ENCODE measurements at regions not wholly inside any gene's neighbourhood (a gene's known extent, or its start where the extent isn't known, plus 50 kb on each side); places are given as distances from the start of the nearest gene placed in this dataset.

DNA sequence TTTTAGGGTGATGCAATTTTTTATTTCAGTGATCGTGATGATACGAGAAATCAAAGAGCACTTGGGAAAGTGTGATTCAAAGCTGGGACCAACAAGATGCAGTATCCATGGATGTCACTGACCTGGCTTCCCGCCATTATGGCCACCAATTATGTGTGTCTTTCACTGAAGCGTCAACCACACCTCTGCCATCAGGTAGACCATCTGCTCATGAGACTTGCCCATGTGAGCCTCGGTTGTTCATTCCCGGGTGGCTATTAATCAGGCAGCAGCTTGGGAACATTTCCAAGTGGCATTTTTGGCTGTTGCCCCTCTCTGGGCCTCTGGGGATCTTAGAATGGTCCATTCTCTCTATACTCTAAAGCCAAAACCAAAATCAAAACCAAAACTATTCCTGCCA, 436.0 kb upstream of the ADAMTSL1 start:
- Mint-ChIP-seq H3K4me3 (ENCODE audit: unreplicated experiment) (no peak overlapping the region), H3K27ac (ENCODE audit: unreplicated experiment) (no peak overlapping the region), H3K4me1 (ENCODE audit: unreplicated experiment) (no peaks in the 10 kb centered on the region), H3K9me3 (ENCODE audit: unreplicated experiment) (no peaks in the 10 kb centered on the region), H3K27me3 (ENCODE audit: unreplicated experiment) (no peaks in the 10 kb centered on the region), H3K36me3 (ENCODE audit: low read depth, unreplicated experiment) (no peaks in the 10 kb centered on the region)
- DNase-seq (ENCODE audit: low spot score) = no peak
- TF ChIP-seq, protein P1, sequence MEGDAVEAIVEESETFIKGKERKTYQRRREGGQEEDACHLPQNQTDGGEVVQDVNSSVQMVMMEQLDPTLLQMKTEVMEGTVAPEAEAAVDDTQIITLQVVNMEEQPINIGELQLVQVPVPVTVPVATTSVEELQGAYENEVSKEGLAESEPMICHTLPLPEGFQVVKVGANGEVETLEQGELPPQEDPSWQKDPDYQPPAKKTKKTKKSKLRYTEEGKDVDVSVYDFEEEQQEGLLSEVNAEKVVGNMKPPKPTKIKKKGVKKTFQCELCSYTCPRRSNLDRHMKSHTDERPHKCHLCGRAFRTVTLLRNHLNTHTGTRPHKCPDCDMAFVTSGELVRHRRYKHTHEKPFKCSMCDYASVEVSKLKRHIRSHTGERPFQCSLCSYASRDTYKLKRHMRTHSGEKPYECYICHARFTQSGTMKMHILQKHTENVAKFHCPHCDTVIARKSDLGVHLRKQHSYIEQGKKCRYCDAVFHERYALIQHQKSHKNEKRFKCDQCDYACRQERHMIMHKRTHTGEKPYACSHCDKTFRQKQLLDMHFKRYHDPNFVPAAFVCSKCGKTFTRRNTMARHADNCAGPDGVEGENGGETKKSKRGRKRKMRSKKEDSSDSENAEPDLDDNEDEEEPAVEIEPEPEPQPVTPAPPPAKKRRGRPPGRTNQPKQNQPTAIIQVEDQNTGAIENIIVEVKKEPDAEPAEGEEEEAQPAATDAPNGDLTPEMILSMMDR (IDR thresholded peaks at IDR 0.05; ENCODE audit: unreplicated experiment) = no peak

DNA sequence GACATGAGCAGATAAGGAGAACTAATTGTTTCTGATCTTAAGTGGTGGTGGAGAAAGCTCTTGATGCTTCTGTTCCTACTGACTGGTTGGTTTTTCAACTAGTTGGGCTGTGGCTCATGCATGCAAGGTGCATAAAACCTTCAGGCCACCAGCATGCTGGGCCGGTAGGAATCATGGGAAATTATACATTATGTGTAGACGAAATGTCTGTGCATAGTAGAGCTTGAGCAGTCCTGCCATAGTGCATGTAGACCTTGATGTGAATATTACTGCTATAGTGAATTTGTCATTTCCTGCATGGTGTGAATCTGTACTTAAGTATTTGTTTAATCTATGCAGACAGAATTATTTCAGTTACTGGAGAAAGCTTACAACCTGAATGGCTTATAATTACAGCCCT, 433.6 kb upstream of the ADAMTSL1 start:
- no peaks in the 10 kb centered on the region for H3K4me1 Mint-ChIP-seq (ENCODE audit: unreplicated experiment)
- no peak overlapping the region for H3K27ac Mint-ChIP-seq (ENCODE audit: unreplicated experiment)
- no peak overlapping the region for H3K4me3 Mint-ChIP-seq (ENCODE audit: unreplicated experiment)

DNA sequence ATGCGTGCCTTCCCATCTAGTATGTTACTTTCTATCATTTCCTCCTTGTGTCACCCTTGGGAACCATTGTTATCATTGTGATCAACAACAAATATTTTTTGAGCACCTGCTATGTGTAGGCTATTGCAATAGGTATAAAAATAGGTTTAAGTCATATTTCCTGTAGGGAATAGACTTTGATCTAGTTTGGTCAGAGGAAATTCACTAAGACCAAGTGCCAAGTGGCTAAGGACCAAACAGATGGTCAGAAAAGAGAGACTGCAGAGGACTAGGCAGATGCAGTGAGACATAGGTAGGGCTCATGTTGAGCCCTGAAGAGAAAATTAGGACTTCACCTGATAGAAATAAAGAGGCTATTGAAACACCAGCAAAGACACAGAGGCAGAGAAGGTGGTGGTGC, 430.0 kb upstream of the ADAMTSL1 start:
- H3K9me3 Mint-ChIP-seq (ENCODE audit: unreplicated experiment) = no peaks in the 10 kb centered on the region
- no peak for DNase-seq (ENCODE audit: low spot score)
- TF ChIP-seq, protein P1 (IDR thresholded peaks at IDR 0.05; ENCODE audit: unreplicated experiment) = no peak
- no peak overlapping the region for H3K27ac Mint-ChIP-seq (ENCODE audit: unreplicated experiment)
- H3K4me1 Mint-ChIP-seq (ENCODE audit: unreplicated experiment) = no peaks in the 10 kb centered on the region
- H3K36me3 Mint-ChIP-seq (ENCODE audit: low read depth, unreplicated experiment) = no peaks in the 10 kb centered on the region
- no peak overlapping the region for H3K4me3 Mint-ChIP-seq (ENCODE audit: unreplicated experiment)
- H3K27me3 Mint-ChIP-seq (ENCODE audit: unreplicated experiment) = peaks cover 1% of the 10 kb centered on the region

More for the DNA sequence above, 433.6 kb upstream of the ADAMTSL1 start:
- H3K9me3 Mint-ChIP-seq (ENCODE audit: unreplicated experiment) = no peaks in the 10 kb centered on the region
- H3K36me3 Mint-ChIP-seq (ENCODE audit: low read depth, unreplicated experiment) = no peaks in the 10 kb centered on the region
- TF ChIP-seq, protein P1 (IDR thresholded peaks at IDR 0.05; ENCODE audit: unreplicated experiment) = no peak
- DNase-seq (ENCODE audit: low spot score) = no peak
- no peaks in the 10 kb centered on the region for H3K27me3 Mint-ChIP-seq (ENCODE audit: unreplicated experiment)

DNA sequence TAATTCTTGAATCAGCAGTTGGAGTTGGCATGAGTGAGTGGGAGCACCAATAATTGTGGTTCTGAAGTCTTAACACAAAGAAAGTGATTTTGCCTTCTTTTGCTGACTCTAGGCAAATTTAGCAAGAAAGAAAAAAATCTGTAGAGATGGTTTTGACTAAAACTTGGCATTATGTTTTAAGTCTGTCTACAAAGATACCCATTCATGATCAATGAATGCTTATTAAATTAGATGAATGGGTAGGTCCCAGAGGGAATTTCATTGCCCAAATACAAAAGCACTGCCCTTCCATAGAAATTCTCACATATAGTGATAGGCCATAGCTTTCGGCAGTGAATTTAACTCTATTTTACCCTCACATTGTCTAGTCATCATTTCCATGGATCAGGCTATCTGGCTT, 428.6 kb upstream of the ADAMTSL1 start:
- DNase-seq (ENCODE audit: low spot score) = no peak
- Mint-ChIP-seq H3K4me1 (ENCODE audit: unreplicated experiment) (no peaks in the 10 kb centered on the region), H3K27me3 (ENCODE audit: unreplicated experiment) (peaks cover 1% of the 10 kb centered on the region), H3K27ac (ENCODE audit: unreplicated experiment) (no peak overlapping the region), H3K4me3 (ENCODE audit: unreplicated experiment) (no peak overlapping the region), H3K9me3 (ENCODE audit: unreplicated experiment) (no peaks in the 10 kb centered on the region), H3K36me3 (ENCODE audit: low read depth, unreplicated experiment) (no peaks in the 10 kb centered on the region)
- TF ChIP-seq, protein P1 (IDR thresholded peaks at IDR 0.05; ENCODE audit: unreplicated experiment) = no peak

DNA sequence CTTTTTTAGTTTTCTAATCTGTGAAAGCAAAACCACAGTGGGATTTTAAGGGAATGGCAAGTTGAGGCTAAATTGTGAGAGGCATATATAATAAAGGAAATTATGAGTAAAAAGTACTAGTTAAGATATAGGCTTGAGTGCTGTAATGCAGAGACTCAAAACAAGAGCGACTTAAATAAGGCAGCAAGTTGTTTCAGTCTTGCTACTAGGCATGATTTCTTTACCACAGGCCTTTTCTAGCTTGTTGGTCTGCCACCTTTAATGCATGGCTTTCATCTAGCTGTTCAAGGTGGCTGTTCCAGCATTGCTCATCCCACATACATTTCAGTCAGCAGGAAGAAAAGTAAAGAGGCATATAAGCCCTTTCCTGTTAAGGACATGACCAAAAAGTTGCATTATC, 427.9 kb upstream of the ADAMTSL1 start:
- peaks cover 1% of the 10 kb centered on the region for H3K27me3 Mint-ChIP-seq (ENCODE audit: unreplicated experiment)
- no peak overlapping the region for H3K4me3 Mint-ChIP-seq (ENCODE audit: unreplicated experiment)
- TF ChIP-seq, protein P1 (IDR thresholded peaks at IDR 0.05; ENCODE audit: unreplicated experiment) = no peak
- DNase-seq (ENCODE audit: low spot score) = no peak
- no peaks in the 10 kb centered on the region for H3K9me3 Mint-ChIP-seq (ENCODE audit: unreplicated experiment)
- H3K36me3 Mint-ChIP-seq (ENCODE audit: low read depth, unreplicated experiment) = no peaks in the 10 kb centered on the region
- no peaks in the 10 kb centered on the region for H3K4me1 Mint-ChIP-seq (ENCODE audit: unreplicated experiment)
- H3K27ac Mint-ChIP-seq (ENCODE audit: unreplicated experiment) = no peak overlapping the region

Measured in endothelial cell (in vitro differentiated cells).